PC-9 (cell line): ENCODE measurements at regions not wholly inside any gene's neighbourhood (a gene's known extent, or its start where the extent isn't known, plus 50 kb on each side); places are given as distances from the start of the nearest gene placed in this dataset.

Experiments
- EZH2 ChIP-seq: fragments of 200-600 bp; sonication (generic); IDR thresholded peaks from 2 replicates; pipeline ENCODE4 v1.8.0; 2017; ENCODE audit warnings: antibody characterized with exemption, low read depth
- TF ChIP-seq, protein P1 (sequence below): fragments of 200-600 bp; sonication (generic); conservative IDR thresholded peaks from 2 replicates; pipeline ENCODE4 v1.6.1; 2017; ENCODE audit warnings: mixed run types, antibody characterized with exemption, mild to moderate bottlenecking, moderate library complexity

DNA sequence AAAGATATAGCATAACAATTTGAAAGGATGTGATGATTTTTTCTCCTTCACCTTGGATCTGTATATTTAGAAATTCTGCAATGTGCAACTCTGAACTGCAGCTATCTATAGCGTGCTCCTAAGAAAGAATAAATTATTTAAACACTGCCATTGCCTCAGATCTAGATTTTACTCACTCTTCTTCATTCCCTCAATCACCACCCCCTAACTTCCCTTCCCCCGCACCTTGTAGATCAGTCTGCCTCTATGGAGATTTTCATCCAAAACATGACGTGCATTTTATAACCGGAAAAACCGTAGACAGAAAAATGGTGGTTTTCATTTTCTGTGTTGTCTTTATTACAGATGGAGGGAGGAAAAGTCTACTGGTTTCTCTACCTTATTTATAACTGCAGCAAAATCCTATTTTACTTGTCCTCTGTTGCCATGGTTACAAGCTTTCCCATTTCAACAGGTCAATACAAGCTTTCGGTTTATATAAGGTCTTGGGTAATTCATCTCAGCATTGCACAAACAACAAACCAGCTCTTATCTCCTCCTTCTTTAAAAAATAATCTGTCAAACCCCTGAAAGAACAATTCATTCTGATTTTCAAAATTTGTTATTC lies 480.0 kb downstream of the TAF11L14 start:
- TF ChIP-seq EZH2 = no peak
- TF ChIP-seq, protein P1, sequence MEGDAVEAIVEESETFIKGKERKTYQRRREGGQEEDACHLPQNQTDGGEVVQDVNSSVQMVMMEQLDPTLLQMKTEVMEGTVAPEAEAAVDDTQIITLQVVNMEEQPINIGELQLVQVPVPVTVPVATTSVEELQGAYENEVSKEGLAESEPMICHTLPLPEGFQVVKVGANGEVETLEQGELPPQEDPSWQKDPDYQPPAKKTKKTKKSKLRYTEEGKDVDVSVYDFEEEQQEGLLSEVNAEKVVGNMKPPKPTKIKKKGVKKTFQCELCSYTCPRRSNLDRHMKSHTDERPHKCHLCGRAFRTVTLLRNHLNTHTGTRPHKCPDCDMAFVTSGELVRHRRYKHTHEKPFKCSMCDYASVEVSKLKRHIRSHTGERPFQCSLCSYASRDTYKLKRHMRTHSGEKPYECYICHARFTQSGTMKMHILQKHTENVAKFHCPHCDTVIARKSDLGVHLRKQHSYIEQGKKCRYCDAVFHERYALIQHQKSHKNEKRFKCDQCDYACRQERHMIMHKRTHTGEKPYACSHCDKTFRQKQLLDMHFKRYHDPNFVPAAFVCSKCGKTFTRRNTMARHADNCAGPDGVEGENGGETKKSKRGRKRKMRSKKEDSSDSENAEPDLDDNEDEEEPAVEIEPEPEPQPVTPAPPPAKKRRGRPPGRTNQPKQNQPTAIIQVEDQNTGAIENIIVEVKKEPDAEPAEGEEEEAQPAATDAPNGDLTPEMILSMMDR = no peak
